Esophagus muscularis mucosa (tissue), 2 donors: ENCODE measurements at regions not wholly inside any gene's neighbourhood (a gene's known extent, or its start where the extent isn't known, plus 50 kb on each side); places are given as distances from the start of the nearest gene placed in this dataset.

Experiments
- EP300 ChIP-seq: sonication (generic); formaldehyde crosslinking; IDR thresholded peaks from one replicate; pipeline ENCODE4 v1.6.1; 2017; ENCODE audit warnings: antibody characterized with exemption
- POLR2A ChIP-seq: fragments of 450-650 bp; IDR thresholded peaks from one replicate; pipeline ENCODE4 v1.6.1; 2017; ENCODE audit warnings: antibody characterized with exemption, moderate library complexity, mild to moderate bottlenecking, low read depth

- TF ChIP-seq POLR2A = no peak
- no peak for TF ChIP-seq EP300
Measured at GRCh38 chr6:154653385-154653784, 79.8 kb upstream of the SCAF8 start.
